ENCODE measurements at regions not wholly inside any gene's neighbourhood (a gene's known extent, or its start where the extent isn't known, plus 50 kb on each side); places are given as distances from the start of the nearest gene placed in this dataset.

- H2BK120ac ChIP-seq (ENCODE audit: low read depth, low read length) = no peak overlapping the region
- no peak overlapping the region for H3K4me3 ChIP-seq (ENCODE audit: insufficient read depth, low read depth, low read length)
- H4K5ac ChIP-seq (ENCODE audit: low read depth, low read length) = no peak overlapping the region
- H2AK9ac ChIP-seq (replicated peaks; ENCODE audit: low read depth, low read length, poor library complexity) = no peak overlapping the region
- no peak overlapping the region for H3K14ac ChIP-seq (replicated peaks; ENCODE audit: low read depth, low read length)
- no peak overlapping the region for H2AFZ ChIP-seq (replicated peaks; ENCODE audit: low read length, poor library complexity)
- H3K79me1 ChIP-seq (ENCODE audit: low read depth in 1 of 2, low read length in 2 of 2) = no peaks in the 10 kb centered on the region
- H2BK20ac ChIP-seq (ENCODE audit: low read depth, low read length) = no peak overlapping the region
- H3K9me3 ChIP-seq (ENCODE audit: control insufficient read depth, insufficient read depth, low read length) = 0 out of 2 replicates have a peak, but pooled peaks cover 1% of the 10 kb centered on the region
- no peak overlapping the region for H2AK5ac ChIP-seq (ENCODE audit: low read depth, low read length)
- intact Hi-C loops (cut with micrococcal nuclease) = no loop called here
- no peak for DNase-seq
- H4K91ac ChIP-seq (ENCODE audit: insufficient read depth, low read depth, low read length) = no peak overlapping the region
- H3K27me3 ChIP-seq (ENCODE audit: control insufficient read depth, insufficient read depth, low read length) = no peaks in the 10 kb centered on the region
- H3K4me2 ChIP-seq (ENCODE audit: low read depth, low read length) = no peak overlapping the region
- ChIA-PET POLR2A (ENCODE audit: unreplicated experiment) (no interaction called here), CTCF (no interaction called here)
- no peak overlapping the region for H3K23ac ChIP-seq (ENCODE audit: low read depth, low read length)
- no CpG with 5 or more reads among the region's 3 CpGs for WGBS, 2 experiments (ENCODE audit: extremely low coverage in 2 of 2, insufficient read length in 1 of 2)
- H3K9me1 ChIP-seq (ENCODE audit: insufficient read depth, low read length) = no peaks in the 10 kb centered on the region
- no peak overlapping the region for H3K18ac ChIP-seq (ENCODE audit: low read depth, low read length)
- H3K4me1 ChIP-seq (ENCODE audit: control insufficient read depth, insufficient read depth, low read length) = no peaks in the 10 kb centered on the region
- no peak overlapping the region for H3K4ac ChIP-seq (ENCODE audit: low read depth, low read length)
- TF ChIP-seq ELK1 (IDR thresholded peaks at IDR 0.05; ENCODE audit: borderline replicate concordance, low read depth, low read length) = no peak
- TF ChIP-seq RCOR1 (IDR thresholded peaks at IDR 0.05; ENCODE audit: insufficient replicate concordance, low read length) = no peak
- no peak for TF ChIP-seq CTCF (conservative IDR thresholded peaks at IDR 0.05; ENCODE audit: low read depth, low read length)
- TF ChIP-seq MXI1 (IDR thresholded peaks at IDR 0.05; ENCODE audit: borderline replicate concordance, low read depth, low read length) = no peak
- no peak for TF ChIP-seq RFX5 (IDR thresholded peaks at IDR 0.05; ENCODE audit: low read depth, low read length)
- no peak for TF ChIP-seq CEBPB (IDR thresholded peaks at IDR 0.05; ENCODE audit: low read depth, low read length)
- TF ChIP-seq CHD1 (IDR thresholded peaks at IDR 0.05; ENCODE audit: low read depth, low read length) = no peak
- TF ChIP-seq BHLHE40 (IDR thresholded peaks at IDR 0.05; ENCODE audit: low read depth, low read length) = no peak
- TF ChIP-seq SMC3 (IDR thresholded peaks at IDR 0.05; ENCODE audit: low read depth, low read length) = no peak
- TF ChIP-seq FOS (IDR thresholded peaks at IDR 0.05; ENCODE audit: low read depth, low read length) = no peak
- no peak for TF ChIP-seq MAZ (IDR thresholded peaks at IDR 0.05; ENCODE audit: borderline replicate concordance, low read depth, low read length)
- TF ChIP-seq USF2 (IDR thresholded peaks at IDR 0.05; ENCODE audit: low read depth, low read length) = no peak
- no peak for TF ChIP-seq NFE2L2 (IDR thresholded peaks at IDR 0.05; ENCODE audit: low read depth, low read length)
- TF ChIP-seq RAD21 (IDR thresholded peaks at IDR 0.05; ENCODE audit: low read length) = no peak
- TF ChIP-seq POLR2A (IDR thresholded peaks at IDR 0.05; ENCODE audit: low read depth, low read length) = no peak
- TF ChIP-seq MAFK (IDR thresholded peaks at IDR 0.05; ENCODE audit: low read depth, low read length) = no peak
- no peak overlapping the region for H3K56ac ChIP-seq (ENCODE audit: extremely low read depth, insufficient read depth, low read length)
- H2BK5ac ChIP-seq (ENCODE audit: low read depth, low read length, poor library complexity, severe bottlenecking) = no peak overlapping the region
- H3K9ac ChIP-seq (ENCODE audit: low read depth, low read length) = no peak overlapping the region
- H4K20me1 ChIP-seq (ENCODE audit: insufficient read depth, low read length) = no peaks in the 10 kb centered on the region
- no peaks in the 10 kb centered on the region for H3K36me3 ChIP-seq (ENCODE audit: control insufficient read depth, insufficient read depth, low read length)
- ATAC-seq (ENCODE audit: low read depth) = no peak
- no peak overlapping the region for H2BK15ac ChIP-seq (ENCODE audit: low read depth, low read length)
- H3K27ac ChIP-seq (ENCODE audit: insufficient read depth, low read length) = no peak overlapping the region
- BruUV-seq (replicated peaks) = no TSS peak
- in situ Hi-C loops (cut with MboI; ENCODE audit: low sequenced_read_pairs) = no loop called here
- dilution Hi-C loops (cut with HindIII; ENCODE audit: low sequenced_read_pairs, unreplicated experiment) = no loop called here
- no peak overlapping the region for H4K8ac ChIP-seq (ENCODE audit: low read depth in 2 of 2, low read length in 2 of 2)
Observed at GRCh38 chr12:18975933-18976332, 153.6 kb upstream of the PLEKHA5 start.

All from IMR-90 (cell line).